ENCODE measurements at regions not wholly inside any gene's neighbourhood (a gene's known extent, or its start where the extent isn't known, plus 50 kb on each side); places are given as distances from the start of the nearest gene placed in this dataset.
A peak's percentile ranks its signal among the peaks of the same experiment; 100 is the strongest.
"Not testable (repeated sequence)": the region's sequence is repeated elsewhere in the genome, so short reads cannot be mapped to it uniquely, and the experiment has no call there.

GRCh38 chr12:25365340-25365730 lies 114.6 kb upstream of the KRAS start:
- no peak overlapping the region for H3K4me3 ChIP-seq (ENCODE audit: low read depth, low read length)
- DNase-seq (ENCODE audit: low read depth, low spot score), result no peak
- in situ Hi-C loops (cut with HindIII; ENCODE audit: low sequenced_read_pairs), result no loop called here
- TF ChIP-seq CTCF (IDR thresholded peaks at IDR 0.05; ENCODE audit: low read depth, low read length), result no peak

- no peak for TF ChIP-seq CTCF (IDR thresholded peaks at IDR 0.05; ENCODE audit: low read depth, low read length)
- no peak overlapping the region for H3K4me3 ChIP-seq (ENCODE audit: low read depth, low read length)
- in situ Hi-C loops (cut with HindIII; ENCODE audit: low sequenced_read_pairs), result no loop called here
- DNase-seq (ENCODE audit: low read depth, low spot score), result no peak
Observed at GRCh38 chr12:25364529-25365339, 114.0 kb upstream of the KRAS start.

- no peak for TF ChIP-seq CTCF (IDR thresholded peaks at IDR 0.05; ENCODE audit: low read depth, low read length)
- in situ Hi-C loops (cut with HindIII; ENCODE audit: low sequenced_read_pairs), result no loop called here
- no peak overlapping the region for H3K4me3 ChIP-seq (ENCODE audit: low read depth, low read length)
- DNase-seq (ENCODE audit: low read depth, low spot score), result no peak
Observed at GRCh38 chr12:25362646-25363045, 111.9 kb upstream of the KRAS start.

GRCh38 chr12:25361511-25361910 lies 110.8 kb upstream of the KRAS start:
- DNase-seq (ENCODE audit: low read depth, low spot score), result no peak
- in situ Hi-C loops (cut with HindIII; ENCODE audit: low sequenced_read_pairs), result no loop called here
- H3K4me3 ChIP-seq (ENCODE audit: low read depth, low read length), result no peak overlapping the region
- no peak for TF ChIP-seq CTCF (IDR thresholded peaks at IDR 0.05; ENCODE audit: low read depth, low read length)

GRCh38 chr12:25357595-25357994 lies 106.9 kb upstream of the KRAS start:
- DNase-seq (ENCODE audit: low read depth, low spot score), result no peak
- H3K4me3 ChIP-seq (ENCODE audit: low read depth, low read length), result no peak overlapping the region
- no peak for TF ChIP-seq CTCF (IDR thresholded peaks at IDR 0.05; ENCODE audit: low read depth, low read length)
- in situ Hi-C loops (cut with HindIII; ENCODE audit: low sequenced_read_pairs), result no loop called here

- in situ Hi-C loops (cut with HindIII; ENCODE audit: low sequenced_read_pairs); H3K4me3 ChIP-seq (ENCODE audit: low read depth, low read length); DNase-seq (ENCODE audit: low read depth, low spot score): not testable (repeated sequence)
Observed at GRCh38 chr12:25352942-25353341, 102.2 kb upstream of the KRAS start.

- no peak for TF ChIP-seq CTCF (IDR thresholded peaks at IDR 0.05; ENCODE audit: low read depth, low read length)
- no peak overlapping the region for H3K4me3 ChIP-seq (ENCODE audit: low read depth, low read length)
- in situ Hi-C loops (cut with HindIII; ENCODE audit: low sequenced_read_pairs), result no loop called here
- DNase-seq (ENCODE audit: low read depth, low spot score), result peak; percentile 45
Observed at GRCh38 chr12:25352083-25352918, 101.6 kb upstream of the KRAS start.

Data from astrocyte of the spinal cord (primary cell).